OCI-LY1 (cell line): ENCODE measurements at regions not wholly inside any gene's neighbourhood (a gene's known extent, or its start where the extent isn't known, plus 50 kb on each side); places are given as distances from the start of the nearest gene placed in this dataset.

Experiments used
- H2AFZ ChIP-seq: fragments of 200-600 bp; sonication (generic), shearing (Covaris generic); 2 replicates; pipeline ENCODE4 v1.6.0; 2014; ENCODE audit warnings: antibody characterized with exemption, mild to moderate bottlenecking, low read length
- H3F3A ChIP-seq: fragments of 200-600 bp; sonication (generic), shearing (Covaris generic); 2 replicates; pipeline ENCODE4 v1.6.0; 2014; ENCODE audit warnings: mild to moderate bottlenecking, antibody characterized with exemption, low read length, moderate library complexity; ENCODE audit not compliant: insufficient read depth
- H3K27ac ChIP-seq: fragments of 200-600 bp; sonication (generic); 2 replicates; pipeline ENCODE4 v1.5.1; 2014; ENCODE audit warnings: low read length, mixed run types, mild to moderate bottlenecking, low read depth; ENCODE audit not compliant: poor library complexity, severe bottlenecking
- H3K27me3 ChIP-seq: fragments of 200-600 bp; sonication (generic); 2 replicates; pipeline ENCODE4 v1.6.0; 2014; ENCODE audit warnings: antibody characterized with exemption, mild to moderate bottlenecking, low read length, moderate library complexity; ENCODE audit not compliant: insufficient read depth
- H3K36me3 ChIP-seq: fragments of 200-600 bp; sonication (generic); 2 replicates; pipeline ENCODE4 v1.6.1; 2014; ENCODE audit warnings: mild to moderate bottlenecking, antibody characterized with exemption, low read length, moderate library complexity, mixed read lengths; ENCODE audit not compliant: insufficient read depth
- H3K4me1 ChIP-seq: fragments of 200-600 bp; sonication (generic); 2 replicates; pipeline ENCODE4 v1.5.1; 2014; ENCODE audit warnings: mild to moderate bottlenecking, low read length, moderate library complexity; ENCODE audit not compliant: insufficient read depth, severe bottlenecking
- H3K4me2 ChIP-seq: fragments of 200-600 bp; sonication (generic), shearing (Covaris generic); 2 replicates; pipeline ENCODE4 v1.6.1; 2014; ENCODE audit warnings: low read length
- H3K4me3 ChIP-seq: fragments of 200-600 bp; sonication (generic); 2 replicates; pipeline ENCODE4 v1.5.1; 2014; ENCODE audit warnings: low read length, low read depth, mild to moderate bottlenecking, mixed read lengths; ENCODE audit not compliant: poor library complexity, severe bottlenecking
- H3K79me2 ChIP-seq: fragments of 200-600 bp; shearing (Covaris generic); 2 replicates; pipeline ENCODE4 v1.6.1; 2016; ENCODE audit warnings: mixed run types, low read length, mixed read lengths; ENCODE audit not compliant: insufficient read depth
- H3K9ac ChIP-seq: fragments of 200-600 bp; sonication (generic), shearing (Covaris generic); 2 replicates; pipeline ENCODE4 v1.6.1; 2014; ENCODE audit warnings: mild to moderate bottlenecking, low read length, mixed read lengths
- H3K9me2 ChIP-seq: fragments of 200-600 bp; sonication (generic), shearing (Covaris generic); 2 replicates; pipeline ENCODE4 v1.6.1; 2014; ENCODE audit warnings: low read depth, mild to moderate bottlenecking, low read length, mixed read lengths
- H3K9me3 ChIP-seq: fragments of 200-600 bp; shearing (Covaris generic); 2 replicates; pipeline ENCODE4 v1.6.1; 2014; ENCODE audit warnings: low read length, mixed read lengths
- H4K20me1 ChIP-seq: fragments of 200-600 bp; sonication (generic), shearing (Covaris generic); 2 replicates; pipeline ENCODE4 v1.6.0; 2016; ENCODE audit warnings: mild to moderate bottlenecking, low read length; ENCODE audit not compliant: insufficient read depth
- CTCF ChIP-seq: fragments of 200-600 bp; sonication (generic), shearing (Covaris generic); IDR thresholded peaks from 2 replicates; pipeline ENCODE4 v1.5.1; 2017; ENCODE audit warnings: mild to moderate bottlenecking, antibody characterized with exemption, low read length, moderate library complexity, mixed read lengths
- EZH2 ChIP-seq: fragments of 200-600 bp; sonication (generic), shearing (Covaris generic); IDR thresholded peaks from 2 replicates; pipeline ENCODE4 v1.8.0; 2017; ENCODE audit warnings: borderline replicate concordance, mixed run types, mild to moderate bottlenecking, antibody characterized with exemption, low read length, moderate library complexity, mixed read lengths

GRCh38 chr6:14718861-14719260, 527.0 kb upstream of the JARID2 start:
- no peak overlapping the region for H3K4me3 ChIP-seq
- H3K4me2 ChIP-seq: no peak overlapping the region
- no peaks in the 10 kb centered on the region for H3F3A ChIP-seq
- H3K9me2 ChIP-seq: no peaks in the 10 kb centered on the region
- no peak overlapping the region for H2AFZ ChIP-seq
- H3K27ac ChIP-seq: no peak overlapping the region
- peaks cover 4% of the 10 kb centered on the region for H3K4me1 ChIP-seq
- H3K9me3 ChIP-seq: no peaks in the 10 kb centered on the region
- H3K9ac ChIP-seq: no peak overlapping the region
- no peaks in the 10 kb centered on the region for H3K27me3 ChIP-seq
- no peaks in the 10 kb centered on the region for H3K79me2 ChIP-seq
- H4K20me1 ChIP-seq: no peaks in the 10 kb centered on the region
- no peak for TF ChIP-seq EZH2
- TF ChIP-seq CTCF: no peak
- no peaks in the 10 kb centered on the region for H3K36me3 ChIP-seq

- no peaks in the 10 kb centered on the region for H3K36me3 ChIP-seq
- H4K20me1 ChIP-seq: no peaks in the 10 kb centered on the region
- H3K9me2 ChIP-seq: no peaks in the 10 kb centered on the region
- no peak overlapping the region for H2AFZ ChIP-seq
- H3K4me1 ChIP-seq: peaks cover 4% of the 10 kb centered on the region
- no peak overlapping the region for H3K4me2 ChIP-seq
- TF ChIP-seq EZH2 (no peak), CTCF (no peak)
- H3K9ac ChIP-seq: no peak overlapping the region
- no peaks in the 10 kb centered on the region for H3K27me3 ChIP-seq
- H3K27ac ChIP-seq: no peak overlapping the region
- H3F3A ChIP-seq: no peaks in the 10 kb centered on the region
- no peak overlapping the region for H3K4me3 ChIP-seq
- no peaks in the 10 kb centered on the region for H3K9me3 ChIP-seq
- no peaks in the 10 kb centered on the region for H3K79me2 ChIP-seq
Measured at GRCh38 chr6:14719270-14719669, 526.6 kb upstream of the JARID2 start.

- Histone ChIP-seq H3K4me2 (no peak overlapping the region), H3K27me3 (no peaks in the 10 kb centered on the region), H3K9ac (no peak overlapping the region), H3K4me1 (peaks cover 4% of the 10 kb centered on the region), H3K9me3 (no peaks in the 10 kb centered on the region), H4K20me1 (no peaks in the 10 kb centered on the region), H3F3A (no peaks in the 10 kb centered on the region), H3K36me3 (no peaks in the 10 kb centered on the region), H3K27ac (no peak overlapping the region), H3K9me2 (no peaks in the 10 kb centered on the region), H2AFZ (no peak overlapping the region), H3K79me2 (no peaks in the 10 kb centered on the region), H3K4me3 (no peak overlapping the region)
- TF ChIP-seq EZH2 (no peak), CTCF (no peak)
Measured at GRCh38 chr6:14720411-14721102, 525.3 kb upstream of the JARID2 start.
